NAMALWA (cell line): ENCODE measurements at regions not wholly inside any gene's neighbourhood (a gene's known extent, or its start where the extent isn't known, plus 50 kb on each side); places are given as distances from the start of the nearest gene placed in this dataset.
"Not testable (repeated sequence)": the region's sequence is repeated elsewhere in the genome, so short reads cannot be mapped to it uniquely, and the experiment has no call there.

Source experiments
- DNase-seq: peaks from one replicate; pipeline ENCODE4 v3.0.0-alpha.2; 2015; ENCODE audit warnings: low spot score

DNA sequence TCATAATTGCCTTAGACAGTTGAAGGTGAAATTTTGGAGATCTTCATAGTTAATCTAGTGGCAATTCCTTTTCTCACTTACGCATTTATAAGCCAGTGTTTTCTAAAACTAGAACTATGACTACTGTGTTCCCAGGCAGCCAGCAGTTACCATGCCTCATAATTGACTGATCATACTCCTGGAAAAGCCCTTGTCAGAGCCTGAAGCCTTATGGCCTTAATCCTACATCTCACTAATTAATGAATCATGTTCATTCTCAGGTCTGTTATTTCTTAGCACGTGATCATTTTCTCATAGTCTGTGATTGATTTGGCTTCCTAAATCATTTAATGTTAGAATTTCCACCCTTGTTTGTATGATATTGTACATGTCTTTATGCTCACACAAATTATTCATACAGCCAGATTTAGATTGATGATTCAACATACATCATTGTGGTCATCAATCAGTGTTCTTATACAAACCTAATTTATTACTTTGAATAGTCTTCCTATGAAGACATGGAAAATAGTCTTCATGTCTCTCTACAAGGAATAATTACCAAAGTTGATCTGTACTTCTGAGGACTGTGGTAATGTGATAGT lies 132.6 kb upstream of the ASCC3 start:
- DNase-seq: no peak

DNA sequence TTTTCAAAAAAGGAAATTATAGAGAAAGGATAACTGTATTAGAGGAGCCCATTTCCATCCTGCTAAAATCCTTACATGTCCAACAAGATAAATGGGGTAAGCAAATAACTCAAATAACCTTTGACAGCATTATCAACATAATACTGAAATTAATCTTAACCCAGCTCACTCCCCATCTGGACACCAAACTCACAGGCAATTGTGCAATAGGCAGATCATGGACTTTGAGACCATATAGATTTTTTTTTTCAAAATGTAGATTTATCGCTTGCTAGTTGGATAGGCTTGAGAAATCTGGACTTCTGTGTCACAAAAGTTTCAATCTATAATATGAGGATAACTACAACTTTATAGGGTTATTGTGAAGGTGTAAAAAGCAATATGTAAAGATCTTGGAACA lies 134.4 kb upstream of the ASCC3 start:
- DNase-seq: no peak

DNA sequence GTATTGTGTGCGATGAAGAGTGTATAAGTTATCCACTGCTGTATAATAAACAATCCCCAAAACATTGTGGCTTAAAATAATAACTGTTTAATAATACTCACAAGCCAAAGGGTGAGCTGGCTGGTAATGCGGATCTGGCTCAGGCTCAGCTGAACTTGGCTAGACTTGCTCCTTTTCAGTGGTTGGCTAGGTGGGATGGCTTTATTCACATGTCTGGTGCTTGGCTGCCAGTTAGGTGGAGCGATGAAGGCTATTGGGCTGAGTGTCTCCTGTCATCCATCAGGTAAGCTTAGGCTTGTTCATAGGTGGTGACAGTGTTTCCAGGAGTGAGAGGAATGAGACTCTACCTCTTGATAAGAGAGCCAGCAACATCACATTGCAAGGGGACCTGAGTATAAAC lies 135.0 kb upstream of the ASCC3 start:
- DNase-seq: no peak

- no peak for DNase-seq
Measured at GRCh38 chr6:101018157-101018556, 137.0 kb upstream of the ASCC3 start.

- no peak for DNase-seq
Measured at GRCh38 chr6:101021504-101021903, 140.4 kb upstream of the ASCC3 start.

GRCh38 chr6:101042966-101043365 lies 161.8 kb upstream of the ASCC3 start:
- no peak for DNase-seq

GRCh38 chr6:101058296-101058695 lies 177.2 kb upstream of the ASCC3 start:
- no peak for DNase-seq

- DNase-seq: no peak
Measured at GRCh38 chr6:101066481-101066880, 185.4 kb upstream of the ASCC3 start.

DNA sequence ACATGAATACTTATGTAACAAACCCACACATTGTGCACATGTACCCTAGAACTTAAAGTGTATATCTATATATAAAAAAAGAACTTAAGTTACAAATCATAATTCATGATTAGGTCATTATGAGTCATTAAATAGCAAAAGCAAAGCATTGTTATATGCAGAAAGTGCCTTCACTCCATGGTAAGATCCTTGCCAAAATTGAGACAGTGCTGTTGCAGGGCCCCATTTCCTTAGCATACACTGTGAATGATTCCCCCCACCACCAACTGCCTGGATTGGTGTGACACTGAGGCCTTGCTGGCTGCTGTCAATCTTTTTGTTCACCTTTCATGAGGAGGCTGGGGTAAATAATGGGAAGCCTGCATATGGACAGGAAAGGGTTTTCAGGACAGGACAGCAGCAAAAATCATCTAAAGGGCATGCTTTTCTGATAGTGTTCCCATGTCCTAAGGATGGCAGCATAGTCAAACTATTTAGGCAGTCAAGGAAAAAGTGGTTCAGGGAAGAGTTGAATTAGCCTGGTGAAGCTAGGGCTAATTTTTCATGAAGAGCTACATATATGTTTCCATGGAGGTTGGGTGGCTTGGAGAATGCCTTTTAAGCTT lies 188.2 kb upstream of the ASCC3 start:
- DNase-seq: no peak

DNA sequence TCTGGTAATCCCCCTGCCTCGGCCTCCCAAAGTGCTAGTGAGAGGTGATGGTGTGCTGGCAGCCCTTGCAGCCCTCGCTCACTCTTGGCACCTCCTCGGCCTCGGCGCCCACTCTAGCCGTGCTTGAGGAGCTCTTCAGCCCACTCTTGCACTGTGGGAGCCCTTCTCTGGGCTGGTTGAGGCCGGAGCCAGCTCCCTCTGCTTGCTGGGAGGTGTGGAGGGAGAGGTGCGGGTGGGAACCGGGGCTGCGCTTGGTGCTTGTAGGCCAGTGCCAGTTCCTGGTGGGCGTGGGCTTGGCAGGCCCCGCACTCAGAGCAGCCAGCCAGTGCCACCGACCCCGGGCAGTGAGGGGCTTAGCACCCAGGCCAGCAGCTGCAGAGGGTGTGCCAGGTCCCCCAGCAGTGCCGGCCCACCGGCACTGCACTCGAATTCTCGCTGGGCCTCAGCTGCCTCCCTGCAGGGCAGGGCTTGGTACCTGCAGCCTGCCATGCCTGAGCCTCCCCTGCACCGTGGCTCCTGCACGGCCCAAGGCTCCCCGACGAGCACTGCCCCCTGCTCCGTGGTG lies 189.0 kb upstream of the ASCC3 start:
- DNase-seq: no peak

DNA sequence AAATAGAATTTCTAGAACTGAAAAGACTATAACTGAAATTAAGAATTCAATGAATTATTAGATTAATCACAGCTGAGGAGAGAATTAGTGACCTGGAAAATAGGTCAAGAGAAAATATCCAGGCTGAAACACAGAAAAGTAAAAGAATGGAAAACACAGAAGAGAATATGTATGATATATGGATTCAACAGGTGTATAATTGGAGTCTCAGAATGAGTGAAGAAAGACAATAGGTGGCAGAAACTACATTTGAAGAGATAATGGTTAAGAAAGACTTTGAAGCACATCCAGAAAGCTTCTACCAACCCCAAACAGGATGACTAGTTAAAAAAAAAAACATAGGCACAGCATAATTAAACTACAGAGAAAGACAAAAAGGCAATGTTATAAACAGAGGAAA lies 196.2 kb upstream of the ASCC3 start:
- DNase-seq: no peak

DNA sequence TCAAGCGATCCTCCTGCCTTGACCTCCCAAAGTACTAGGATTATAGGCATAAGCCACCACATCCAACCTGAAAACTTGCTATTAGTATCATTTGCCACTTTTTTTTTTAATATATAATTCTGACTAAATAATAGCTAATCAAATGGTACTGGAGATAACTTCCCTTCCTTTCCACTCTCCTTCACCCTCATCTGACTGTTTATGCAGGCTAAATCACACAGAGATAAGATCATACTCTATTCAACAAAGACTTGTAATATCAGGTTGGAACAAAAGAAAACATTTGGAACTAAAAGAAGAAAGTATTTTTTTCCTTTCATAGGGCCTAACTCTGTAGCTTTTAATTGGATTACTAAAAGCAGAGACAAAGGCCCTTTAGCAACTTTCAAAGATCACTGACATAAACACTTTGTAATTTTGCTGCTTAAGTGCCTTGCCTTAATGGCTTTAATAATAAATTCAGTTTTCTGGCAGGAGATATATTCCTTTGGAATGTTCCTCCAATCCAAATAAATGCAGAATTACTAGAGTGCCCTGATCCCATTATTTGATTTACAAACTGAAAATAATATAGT lies 198.7 kb upstream of the ASCC3 start:
- no peak for DNase-seq

DNA sequence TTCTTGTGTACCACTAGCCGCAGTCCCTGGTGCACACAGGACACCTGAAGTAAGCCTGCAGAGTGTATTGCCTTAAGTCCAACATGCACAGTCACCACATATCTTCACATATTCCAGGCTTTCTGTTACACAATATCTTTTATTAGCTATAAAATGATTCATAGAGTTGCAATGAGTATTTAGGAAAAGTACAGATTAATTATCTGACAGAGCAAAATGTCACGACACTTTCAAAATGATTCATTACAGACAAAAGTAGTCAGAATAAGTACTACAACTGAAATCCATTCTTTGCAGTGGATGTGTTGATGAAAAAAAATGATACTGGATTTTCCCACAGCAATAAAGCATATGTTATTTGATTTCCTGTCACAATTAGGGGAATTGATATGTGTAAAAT lies 199.5 kb upstream of the ASCC3 start:
- DNase-seq: no peak

DNA sequence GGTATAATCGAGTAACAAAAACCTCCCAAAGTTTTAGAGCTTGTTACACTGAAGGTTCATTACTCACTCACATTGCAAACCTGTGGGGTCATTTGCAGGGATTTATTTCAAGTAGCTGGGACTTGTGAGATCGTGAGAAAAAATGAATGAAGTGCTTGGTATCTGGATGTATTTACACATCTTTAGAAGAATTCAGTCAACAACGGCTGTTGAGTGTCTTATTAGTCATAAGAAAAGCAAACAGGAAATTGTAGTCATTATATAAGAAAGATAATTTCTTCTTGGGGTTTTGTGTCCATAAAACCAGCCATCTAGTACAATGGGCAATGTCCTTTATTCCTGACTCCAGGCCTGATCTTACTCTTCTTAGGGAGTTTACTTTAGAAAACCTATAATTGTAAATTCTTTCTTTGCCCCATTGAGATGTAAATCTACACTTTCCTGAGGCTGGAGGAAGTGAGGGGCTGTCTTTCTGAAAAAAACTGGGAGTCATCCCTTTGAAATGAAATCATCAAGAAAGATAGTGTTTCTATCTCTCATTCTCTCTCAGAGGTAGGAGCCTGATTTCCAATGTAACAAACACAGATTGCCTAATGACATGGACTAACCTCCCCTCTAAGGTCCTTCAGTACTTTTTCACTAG lies 202.5 kb upstream of the ASCC3 start:
- no peak for DNase-seq

- no peak for DNase-seq
Measured at GRCh38 chr6:101085327-101085726, 204.2 kb upstream of the ASCC3 start.

- no peak for DNase-seq
Measured at GRCh38 chr6:101086473-101086872, 205.3 kb upstream of the ASCC3 start.

DNA sequence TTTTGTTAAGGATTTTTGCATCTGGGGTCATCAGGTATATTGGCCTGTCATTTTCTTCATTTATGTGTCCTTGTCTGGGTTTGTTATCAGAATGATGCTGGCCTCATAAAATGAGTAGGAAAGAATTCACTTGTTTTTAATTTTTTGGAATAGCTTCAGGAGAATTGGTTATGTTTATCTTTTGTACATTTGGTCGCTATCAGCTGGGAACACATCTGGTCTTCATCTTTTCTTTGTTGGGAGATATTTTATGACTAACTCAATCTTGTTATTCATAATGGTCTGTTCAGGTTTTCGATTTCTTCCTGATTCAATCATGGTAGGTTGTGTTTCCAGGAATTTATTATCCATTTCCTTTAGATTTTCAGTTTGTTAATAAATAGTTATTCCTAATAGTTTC lies 207.5 kb upstream of the ASCC3 start:
- DNase-seq: no peak

GRCh38 chr6:101089640-101090039 lies 208.5 kb upstream of the ASCC3 start:
- DNase-seq: no peak

DNA sequence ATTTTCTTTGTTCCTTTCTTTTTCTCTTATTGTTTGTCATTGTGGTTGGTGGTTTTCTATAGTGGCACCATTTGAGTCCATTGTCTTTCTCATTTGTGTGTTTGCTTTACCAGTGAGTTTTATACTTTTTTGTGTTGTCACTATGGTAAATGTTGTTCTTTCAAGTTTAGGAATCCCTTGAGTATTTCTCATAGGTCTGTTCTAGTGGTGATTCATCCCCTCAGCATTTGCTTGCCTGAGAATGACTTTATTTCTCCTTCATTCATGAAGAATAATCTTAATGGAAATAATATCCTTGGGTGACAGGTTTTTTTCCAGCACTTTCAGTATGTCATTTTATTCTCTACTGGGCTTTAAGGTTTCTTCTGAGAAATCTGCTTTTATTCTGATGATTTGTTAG lies 209.2 kb upstream of the ASCC3 start:
- no peak for DNase-seq

DNA sequence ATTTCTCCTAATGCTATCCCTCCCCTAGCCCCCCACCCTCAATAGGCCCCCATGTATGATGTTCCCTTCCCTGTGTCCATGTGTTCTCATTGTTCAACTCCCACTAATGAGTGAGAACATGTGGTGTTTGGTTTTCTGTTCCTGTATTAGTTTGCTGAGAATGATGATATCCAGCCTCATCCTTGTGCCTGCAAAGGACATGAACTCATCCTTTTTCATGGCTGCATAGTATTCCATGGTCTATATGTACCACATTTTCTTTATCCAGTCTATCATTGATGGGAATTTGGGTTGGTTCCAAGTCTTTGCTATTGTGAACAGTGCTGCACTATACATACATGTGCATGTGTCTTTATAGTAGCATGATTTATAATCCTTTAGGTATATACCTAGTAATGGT lies 217.5 kb upstream of the ASCC3 start:
- DNase-seq: not testable (repeated sequence)

GRCh38 chr6:101102702-101103101 lies 221.6 kb upstream of the ASCC3 start:
- no peak for DNase-seq

DNA sequence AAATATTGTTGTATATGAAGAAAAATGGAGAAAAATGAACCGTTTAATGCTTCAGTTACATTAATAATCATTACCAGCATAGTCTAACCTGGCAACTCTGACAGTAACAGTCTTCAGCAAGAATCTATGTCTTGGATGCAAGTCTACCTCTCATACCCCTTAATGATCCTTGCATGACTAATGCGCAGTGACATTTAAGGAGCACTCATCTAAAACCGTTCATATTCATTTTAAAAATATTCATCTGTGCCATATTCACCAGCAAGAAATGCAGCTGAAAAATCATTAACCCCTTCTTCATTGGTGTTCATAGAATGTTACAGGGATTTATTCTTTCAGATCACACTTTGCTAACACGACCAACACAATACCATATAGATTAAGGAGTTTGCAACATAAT lies 227.2 kb upstream of the ASCC3 start:
- DNase-seq: no peak

GRCh38 chr6:101110814-101111213 lies 229.7 kb upstream of the ASCC3 start:
- no peak for DNase-seq
